ENCODE measurements at regions not wholly inside any gene's neighbourhood (a gene's known extent, or its start where the extent isn't known, plus 50 kb on each side); places are given as distances from the start of the nearest gene placed in this dataset.

DNA sequence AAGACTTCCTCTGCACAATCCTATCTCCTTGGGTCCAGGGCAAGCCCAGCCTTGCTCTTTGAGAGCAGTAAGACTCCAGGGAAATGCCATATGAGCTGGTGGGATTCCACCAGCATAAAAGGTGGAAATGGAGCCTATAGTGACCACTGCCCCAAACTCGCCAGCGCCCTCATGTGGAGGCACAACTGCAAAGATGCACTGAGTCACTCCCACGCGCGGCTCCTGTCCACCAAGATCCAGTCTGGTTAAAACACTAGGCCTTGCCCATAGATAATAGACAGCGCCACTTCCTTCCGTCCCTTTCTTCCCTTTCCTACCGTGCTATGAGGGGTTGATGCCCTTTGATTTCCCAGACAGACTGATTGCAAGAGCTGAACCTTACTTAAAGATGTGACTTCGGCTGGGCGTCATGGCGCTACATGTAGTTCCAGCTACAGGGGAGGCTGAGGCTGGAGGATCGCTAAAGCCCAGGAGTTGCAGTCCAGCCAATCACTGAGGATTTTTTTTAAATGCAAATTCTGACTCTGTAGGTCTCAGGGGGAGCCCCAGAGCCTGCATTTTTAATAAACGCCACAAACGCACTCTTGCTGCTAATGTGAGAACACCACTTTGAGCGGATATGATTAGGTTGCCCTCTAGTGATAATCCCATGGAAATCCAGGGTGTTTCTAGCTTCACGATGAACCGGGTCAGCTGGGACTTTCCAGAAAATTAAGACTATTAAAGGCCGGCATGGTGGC lies 136.5 kb downstream of the EPC1 start:
- TF ChIP-seq PYGO2 (tag; IDR thresholded peaks at IDR 0.05) (no peak), FOXJ3 (CRISPR knock-in tag; IDR thresholded peaks at IDR 0.05) (no peak), NBN (IDR thresholded peaks at IDR 0.05; ENCODE audit: low read depth) (no peak), ZKSCAN8 (CRISPR knock-in tag; IDR thresholded peaks at IDR 0.05) (no peak), ZNF133 (CRISPR knock-in tag; IDR thresholded peaks at IDR 0.05) (no peak), CBX8 (IDR thresholded peaks at IDR 0.05; ENCODE audit: borderline replicate concordance, extremely low read depth, low read depth, low read length, poor library complexity, severe bottlenecking) (no peak), YY1 (IDR thresholded peaks at IDR 0.05; ENCODE audit: borderline replicate concordance in 1 of 3, control insufficient read depth in 1 of 3, extremely low read depth in 1 of 3, insufficient read depth in 3 of 3, insufficient read length in 1 of 3, insufficient replicate concordance in 2 of 3, low read depth in 1 of 3, low read length in 2 of 3) (no peak)

Measured in K562 (cell line).